HG03108 (cell line): ENCODE measurements at regions not wholly inside any gene's neighbourhood (a gene's known extent, or its start where the extent isn't known, plus 50 kb on each side); places are given as distances from the start of the nearest gene placed in this dataset.

ENCODE experiments used
- ATAC-seq: cut with Tn5 transposase; IDR thresholded peaks from one replicate; pipeline ENCODE4 v1.9.1; 2021; ENCODE audit warnings: moderate library complexity; ENCODE audit not compliant: unreplicated experiment

GRCh38 chr2:138175066-138175465, 210.8 kb downstream of the HNMT start:
- no peak for ATAC-seq

- ATAC-seq = no peak
Observed at GRCh38 chr2:138176862-138177439, 212.7 kb downstream of the HNMT start.

GRCh38 chr2:138177693-138178092, 213.4 kb downstream of the HNMT start:
- ATAC-seq = no peak

- no peak for ATAC-seq
Observed at GRCh38 chr2:138180692-138181386, 216.6 kb downstream of the HNMT start.

GRCh38 chr2:138182250-138182936, 218.1 kb downstream of the HNMT start:
- no peak for ATAC-seq

GRCh38 chr2:138182937-138183312, 218.7 kb downstream of the HNMT start:
- ATAC-seq = no peak

- ATAC-seq = no peak
Observed at GRCh38 chr2:138183705-138184104, 219.4 kb downstream of the HNMT start.

- ATAC-seq = no peak
Observed at GRCh38 chr2:138184428-138184827, 220.2 kb downstream of the HNMT start.

- no peak for ATAC-seq
Observed at GRCh38 chr2:138185827-138186226, 221.6 kb downstream of the HNMT start.

- no peak for ATAC-seq
Observed at GRCh38 chr2:138187221-138187620, 222.9 kb downstream of the HNMT start.

GRCh38 chr2:138190999-138191398, 226.7 kb downstream of the HNMT start:
- no peak for ATAC-seq

- no peak for ATAC-seq
Observed at GRCh38 chr2:138193416-138194213, 229.3 kb downstream of the HNMT start.

GRCh38 chr2:138201286-138201685, 237.0 kb downstream of the HNMT start:
- no peak for ATAC-seq

- no peak for ATAC-seq
Observed at GRCh38 chr2:138202762-138203161, 238.5 kb downstream of the HNMT start.

GRCh38 chr2:138205281-138205680, 241.0 kb downstream of the HNMT start:
- no peak for ATAC-seq

- ATAC-seq = no peak
Observed at GRCh38 chr2:138207074-138207930, 243.0 kb downstream of the HNMT start.

GRCh38 chr2:138209009-138209408, 244.7 kb downstream of the HNMT start:
- no peak for ATAC-seq

GRCh38 chr2:138210487-138210886, 246.2 kb downstream of the HNMT start:
- ATAC-seq = no peak

GRCh38 chr2:138212434-138212833, 248.2 kb downstream of the HNMT start:
- no peak for ATAC-seq

- no peak for ATAC-seq
Observed at GRCh38 chr2:138213084-138213483, 248.8 kb downstream of the HNMT start.

- ATAC-seq = no peak
Observed at GRCh38 chr2:138213624-138214023, 249.4 kb downstream of the HNMT start.
